HG03571 (cell line): ENCODE measurements at regions not wholly inside any gene's neighbourhood (a gene's known extent, or its start where the extent isn't known, plus 50 kb on each side); places are given as distances from the start of the nearest gene placed in this dataset.
A peak's percentile ranks its signal among the peaks of the same experiment; 100 is the strongest.
"Not testable (repeated sequence)": the region's sequence is repeated elsewhere in the genome, so short reads cannot be mapped to it uniquely, and the experiment has no call there.

Experiments
- ATAC-seq: cut with Tn5 transposase; IDR thresholded peaks from one replicate; pipeline ENCODE4 v1.9.1; 2021; ENCODE audit not compliant: unreplicated experiment

GRCh38 chr5:110869927-110870326, 131.1 kb downstream of the SLC25A46 start:
- ATAC-seq = no peak

DNA sequence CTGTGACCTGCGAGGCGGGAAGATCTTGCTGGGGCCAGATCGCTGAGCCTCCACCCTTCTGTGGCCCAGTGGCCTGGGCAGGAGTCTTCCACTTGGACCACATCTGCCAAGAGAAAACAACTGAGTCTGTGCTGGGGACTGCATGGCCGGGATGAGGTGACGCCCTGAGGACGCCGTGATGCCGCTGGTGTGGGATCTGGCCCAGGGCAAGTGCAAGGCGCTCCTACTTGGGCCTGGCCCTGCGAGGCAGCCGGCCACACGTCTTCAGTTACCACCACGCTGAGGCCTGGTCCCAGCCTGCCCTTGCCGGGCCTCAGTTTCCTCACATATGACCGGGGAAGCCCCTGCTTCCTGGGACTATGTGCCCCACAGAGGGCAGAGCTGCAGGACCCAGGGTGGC, 133.4 kb downstream of the SLC25A46 start:
- no peak for ATAC-seq

DNA sequence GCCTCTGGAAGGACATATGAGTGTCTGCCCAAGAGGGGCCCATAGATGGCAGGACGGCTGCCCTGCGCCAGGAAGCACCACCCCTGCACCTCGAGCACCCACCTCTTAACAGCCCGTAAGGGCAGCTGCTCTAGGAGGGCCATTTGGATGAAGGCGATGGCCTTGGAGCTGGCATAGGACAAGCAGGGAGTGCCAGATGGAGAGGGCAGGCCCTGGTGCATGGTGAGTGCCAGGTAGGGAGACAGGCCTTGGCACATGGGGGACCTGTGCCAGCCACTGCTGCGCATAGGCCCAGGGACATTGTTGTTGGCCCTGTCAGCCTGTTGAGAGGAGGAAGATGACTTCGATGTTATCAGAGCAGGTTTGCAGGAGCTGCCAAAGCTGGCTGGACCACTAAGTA, 134.2 kb downstream of the SLC25A46 start:
- no peak for ATAC-seq

DNA sequence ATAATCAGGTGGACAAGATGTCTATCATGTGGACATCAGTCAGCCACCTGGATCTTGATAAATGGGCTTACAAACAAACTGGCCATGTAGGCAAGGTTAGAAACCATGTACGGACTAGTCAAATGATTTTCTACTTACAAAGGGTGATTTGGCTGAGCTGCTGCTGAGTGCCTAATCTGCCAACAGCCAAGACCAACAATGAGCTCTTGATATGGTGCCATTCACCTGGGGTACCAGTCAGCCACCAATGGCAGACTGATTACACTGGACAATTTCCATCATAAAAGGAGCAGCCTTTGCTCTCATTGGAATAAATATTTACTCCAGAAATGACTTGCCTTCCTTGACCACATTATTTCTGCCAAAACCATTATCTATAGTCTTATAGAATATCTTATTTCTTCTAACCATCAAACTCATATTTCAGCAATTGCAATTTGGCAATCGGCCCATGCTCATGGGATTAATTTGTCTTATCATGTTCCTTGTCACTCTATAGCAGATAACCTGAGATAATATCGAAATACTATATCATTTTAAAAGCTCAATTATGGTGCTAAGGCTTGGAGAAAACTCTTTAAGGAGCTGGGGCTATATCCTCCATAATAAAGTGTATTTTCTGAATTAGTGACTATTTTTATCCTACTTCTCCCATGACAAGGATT, 135.1 kb downstream of the SLC25A46 start:
- ATAC-seq = no peak

GRCh38 chr5:110875115-110875514, 136.3 kb downstream of the SLC25A46 start:
- not testable (repeated sequence) for ATAC-seq

GRCh38 chr5:110878115-110878514, 139.3 kb downstream of the SLC25A46 start:
- ATAC-seq = no peak

DNA sequence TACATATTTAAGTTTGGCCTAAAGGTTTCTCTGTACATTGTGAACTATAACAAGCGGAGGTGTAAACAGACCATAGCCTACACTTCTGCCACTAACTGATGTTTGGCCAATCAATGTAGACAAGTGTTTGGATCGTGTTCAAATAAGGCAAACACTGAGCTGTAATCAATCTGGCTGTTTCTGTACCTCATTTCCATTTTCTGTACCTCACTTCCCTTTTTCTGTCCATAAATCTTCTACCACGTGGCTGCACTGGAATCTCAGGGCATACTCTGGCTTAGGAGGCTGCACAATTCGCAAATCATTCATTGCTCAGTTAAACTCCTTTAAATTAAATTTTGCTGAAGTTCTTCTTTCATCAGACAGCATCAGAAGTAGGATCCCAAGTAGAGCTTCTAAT, 140.9 kb downstream of the SLC25A46 start:
- no peak for ATAC-seq

GRCh38 chr5:110880413-110880812, 141.6 kb downstream of the SLC25A46 start:
- ATAC-seq = no peak

- ATAC-seq = no peak
Measured at GRCh38 chr5:110884005-110884404, 145.2 kb downstream of the SLC25A46 start.

DNA sequence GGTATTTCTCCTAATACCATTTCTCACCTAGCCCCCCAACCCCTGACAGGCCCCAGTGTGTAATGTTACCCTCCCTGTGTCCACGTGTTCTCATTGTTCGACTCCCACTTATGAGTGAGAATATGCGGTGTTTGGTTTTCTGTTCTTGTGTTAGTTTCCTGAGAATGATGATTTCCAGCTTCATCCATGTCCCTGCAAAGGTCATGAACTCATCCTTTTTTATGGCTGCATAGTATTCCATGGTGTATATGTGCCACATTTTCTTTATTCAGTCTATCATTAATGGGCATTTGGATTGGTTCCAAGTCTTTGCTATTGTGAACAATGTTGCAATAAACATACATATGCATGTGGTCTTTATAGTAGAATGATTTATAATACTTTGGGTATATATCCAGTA, 148.4 kb downstream of the SLC25A46 start:
- ATAC-seq = not testable (repeated sequence)

DNA sequence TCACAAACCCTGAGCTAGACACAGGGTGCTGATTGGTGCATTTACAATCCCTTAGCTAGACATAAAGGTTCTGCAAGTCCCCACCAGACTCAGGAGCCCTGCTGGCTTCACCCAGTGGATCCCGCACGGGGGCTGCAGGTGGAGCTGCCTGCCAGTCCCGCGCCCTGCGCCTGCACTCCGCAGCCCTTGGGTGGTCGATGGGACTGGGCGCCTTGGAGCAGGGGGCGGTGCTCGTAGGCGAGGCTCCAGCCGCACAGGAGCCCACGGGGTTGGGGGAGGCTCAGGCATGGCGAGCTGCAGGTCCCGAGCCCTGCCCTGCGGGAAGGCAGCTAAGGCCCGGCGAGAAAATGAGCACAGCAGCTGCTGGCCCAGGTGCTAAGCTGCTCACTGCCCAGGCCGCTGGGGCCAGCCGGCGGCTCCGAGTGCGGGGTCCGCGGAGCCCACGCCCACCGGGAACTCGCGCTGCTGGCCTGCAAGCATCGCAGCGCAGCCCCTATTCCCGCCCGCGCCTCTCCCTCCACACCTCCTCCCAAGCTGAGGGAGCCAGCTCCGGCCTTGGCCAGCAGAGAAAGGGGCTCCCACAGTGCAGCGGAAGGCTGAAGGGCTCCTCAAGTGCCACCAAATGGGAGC, 155.2 kb downstream of the SLC25A46 start:
- not testable (repeated sequence) for ATAC-seq

- no peak for ATAC-seq
Measured at GRCh38 chr5:110894805-110895204, 156.0 kb downstream of the SLC25A46 start.

DNA sequence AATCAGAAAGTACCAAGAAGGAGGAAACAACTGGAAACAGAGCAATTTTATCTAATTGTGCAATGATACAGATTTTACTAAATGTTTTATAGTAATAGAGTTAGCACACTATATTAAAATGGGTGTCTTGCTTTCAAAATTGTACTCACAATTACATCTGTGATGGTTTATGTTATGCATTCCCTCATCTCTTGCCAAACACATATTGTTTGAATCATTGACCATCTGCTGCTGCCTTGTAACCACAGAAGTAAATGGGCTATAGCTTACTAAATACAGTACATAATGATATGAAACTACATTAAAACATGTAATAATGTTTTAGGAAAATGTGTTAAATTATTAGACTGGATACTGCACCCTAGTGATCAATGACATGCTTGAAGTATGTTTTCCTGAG, 158.1 kb downstream of the SLC25A46 start:
- no peak for ATAC-seq

DNA sequence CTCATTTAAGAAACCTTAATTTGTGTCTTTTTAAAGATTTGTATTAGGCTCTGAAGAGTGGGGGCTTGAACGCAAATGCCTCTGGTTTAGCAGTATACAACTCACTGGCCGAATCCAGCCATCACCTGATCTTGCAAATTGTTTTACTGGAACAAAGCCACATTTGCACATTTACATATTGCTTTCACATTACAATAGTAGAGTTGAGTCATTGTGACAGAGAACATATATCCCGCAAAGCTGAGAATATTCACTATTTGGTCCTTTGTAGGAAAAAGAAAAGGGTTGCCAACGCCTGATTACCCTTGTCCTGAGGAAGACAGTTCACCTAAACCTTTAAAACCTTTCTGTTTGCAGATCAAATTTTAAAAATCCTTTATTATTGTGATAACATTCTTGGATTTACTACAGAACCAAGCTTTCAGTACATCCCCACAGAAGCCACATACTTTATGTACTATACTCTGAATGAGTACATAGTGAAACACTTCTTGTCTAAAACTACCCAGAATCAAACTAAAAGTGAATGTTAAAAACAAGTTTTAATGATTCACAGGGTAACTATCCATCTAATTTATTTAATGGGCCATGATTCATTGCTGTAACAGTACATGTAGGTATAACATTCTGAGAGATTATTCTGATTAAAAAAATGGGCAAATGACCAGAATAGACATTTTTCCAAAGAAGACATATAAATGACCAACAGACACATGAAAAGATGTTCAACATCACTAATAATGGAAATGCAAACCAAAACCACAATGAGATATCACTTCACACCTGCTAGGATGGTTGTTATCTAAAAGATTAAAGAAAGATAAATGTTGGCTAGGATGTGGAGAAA, 161.0 kb downstream of the SLC25A46 start:
- ATAC-seq = peak; percentile 67

DNA sequence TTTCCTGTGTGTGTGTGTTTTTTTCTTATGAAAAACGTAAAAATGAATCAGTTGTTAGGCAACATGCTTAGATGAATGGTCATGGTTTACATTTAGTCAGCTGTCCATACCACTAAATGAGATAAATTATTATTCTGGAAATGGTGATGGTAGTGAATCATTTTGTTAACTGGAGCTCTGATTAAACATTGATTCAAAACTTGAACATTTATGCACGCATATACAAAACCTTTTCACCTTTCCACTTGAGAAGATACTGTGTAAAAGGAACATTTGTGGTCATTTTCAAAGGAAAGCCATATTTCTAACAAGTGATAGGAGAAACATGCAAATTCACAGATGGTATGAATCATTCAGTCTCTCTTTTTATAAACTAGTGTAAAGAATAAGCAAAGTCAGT, 162.0 kb downstream of the SLC25A46 start:
- ATAC-seq = no peak

DNA sequence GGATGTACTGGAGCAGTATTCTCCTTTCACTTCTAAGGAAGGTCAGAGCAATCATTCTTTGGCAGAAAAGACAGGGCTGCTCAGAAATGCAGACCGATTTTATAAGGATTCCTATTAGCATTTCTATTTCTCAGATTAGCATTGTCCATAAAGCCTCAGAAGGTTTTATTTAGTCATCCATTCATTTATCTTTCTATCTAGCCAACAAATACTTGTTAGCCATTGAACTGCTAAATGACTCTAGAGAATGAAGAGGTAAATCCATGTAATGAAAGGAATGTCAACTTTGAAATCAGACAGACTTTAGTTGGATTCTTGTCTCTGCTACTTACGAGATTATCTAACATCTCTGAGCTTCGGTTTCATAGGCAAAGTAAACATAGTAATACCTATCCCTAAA, 165.2 kb downstream of the SLC25A46 start:
- no peak for ATAC-seq

- no peak for ATAC-seq
Measured at GRCh38 chr5:110908848-110909247, 162.7 kb upstream of the TSLP start.

GRCh38 chr5:110909415-110909814, 162.1 kb upstream of the TSLP start:
- ATAC-seq = no peak

GRCh38 chr5:110909950-110910349, 161.6 kb upstream of the TSLP start:
- no peak for ATAC-seq

DNA sequence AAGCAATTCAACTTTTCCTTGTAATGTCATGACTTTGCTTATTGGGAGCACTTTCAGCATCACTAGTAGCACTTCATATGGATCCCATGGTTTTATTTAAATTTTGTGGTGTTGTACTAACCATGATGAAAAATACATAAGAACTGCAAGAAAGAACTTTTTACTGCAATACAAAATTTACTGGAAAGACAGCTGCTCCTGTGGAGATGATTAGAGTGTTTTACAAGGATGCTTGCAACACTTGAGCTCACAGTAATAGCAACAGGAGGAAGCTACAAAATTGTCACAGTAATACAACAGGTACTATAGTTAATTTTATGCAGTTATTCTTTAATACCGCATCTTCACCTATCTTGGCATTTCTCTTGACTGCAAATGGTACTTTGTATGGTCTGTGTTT, 158.3 kb upstream of the TSLP start:
- no peak for ATAC-seq

DNA sequence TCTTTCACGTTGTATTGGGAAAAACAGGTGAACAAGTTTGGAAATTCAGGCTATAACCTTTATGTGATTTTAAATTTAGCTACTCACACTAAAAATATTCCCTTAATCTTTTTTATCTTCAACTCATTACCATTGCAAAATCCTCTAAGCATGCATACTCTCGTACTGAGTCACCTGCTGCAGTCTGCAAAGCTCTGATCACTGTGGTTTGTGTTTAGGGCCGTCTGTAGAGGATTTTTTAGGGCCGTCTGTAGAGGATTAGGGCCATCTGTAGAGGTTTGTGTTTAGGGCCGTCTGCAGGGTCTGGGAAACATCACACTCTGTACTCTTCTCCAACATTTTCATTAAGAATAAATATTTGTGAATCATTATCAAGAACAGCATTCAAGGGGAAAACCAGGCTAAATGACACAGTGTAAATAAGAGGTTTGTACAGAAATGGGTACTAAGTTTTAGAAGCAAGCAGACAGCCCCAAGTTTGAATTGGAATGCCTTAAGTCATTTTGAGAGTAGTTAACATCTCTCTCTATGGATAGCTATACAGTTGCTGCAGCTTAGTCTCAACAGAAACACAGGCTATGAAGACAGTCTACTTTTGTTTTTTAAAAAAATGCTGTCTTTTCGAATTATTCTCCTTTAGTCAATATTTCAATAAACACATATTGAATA, 155.0 kb upstream of the TSLP start:
- ATAC-seq = no peak
